Fibroblast of pulmonary artery (primary cell): ENCODE measurements at regions not wholly inside any gene's neighbourhood (a gene's known extent, or its start where the extent isn't known, plus 50 kb on each side); places are given as distances from the start of the nearest gene placed in this dataset.

Experiments used
- DNase-seq: peaks from one replicate; pipeline ENCODE4 v3.0.0-alpha.2; 2010; ENCODE audit warnings: low read depth
- H3K4me3 ChIP-seq: replicated peaks from 2 replicates; pipeline ENCODE4 v1.5.1; 2011; ENCODE audit warnings: low read depth, mild to moderate bottlenecking, control low read depth, low read length, moderate library complexity
- TF ChIP-seq, protein P1 (sequence below): IDR thresholded peaks from 2 replicates; pipeline ENCODE4 v1.5.1; 2011; ENCODE audit warnings: mild to moderate bottlenecking, control low read depth, low read length, inconsistent platforms; ENCODE audit errors: missing control alignments

DNA sequence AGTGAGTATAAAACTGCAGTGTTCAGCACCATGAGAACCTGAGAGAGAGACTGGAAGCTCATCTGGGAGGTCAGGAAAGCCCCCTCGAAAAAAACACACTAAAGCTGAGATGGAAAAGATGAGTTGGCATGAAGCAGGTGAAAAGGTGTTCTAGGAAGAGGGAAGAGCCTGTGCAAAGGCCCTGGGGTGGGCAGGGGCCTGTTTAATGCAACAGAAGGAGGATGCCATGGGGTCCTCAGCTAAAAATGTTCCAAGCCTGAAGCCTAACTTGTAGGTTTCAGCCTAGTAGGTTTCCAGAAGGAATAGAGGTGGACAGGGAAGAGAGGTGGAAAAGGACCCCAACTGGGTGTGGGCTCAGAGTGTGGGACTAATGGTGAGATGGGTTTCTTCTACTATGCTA is 242.3 kb upstream of the ZFHX3 start:
- no peak for DNase-seq
- TF ChIP-seq, protein P1, sequence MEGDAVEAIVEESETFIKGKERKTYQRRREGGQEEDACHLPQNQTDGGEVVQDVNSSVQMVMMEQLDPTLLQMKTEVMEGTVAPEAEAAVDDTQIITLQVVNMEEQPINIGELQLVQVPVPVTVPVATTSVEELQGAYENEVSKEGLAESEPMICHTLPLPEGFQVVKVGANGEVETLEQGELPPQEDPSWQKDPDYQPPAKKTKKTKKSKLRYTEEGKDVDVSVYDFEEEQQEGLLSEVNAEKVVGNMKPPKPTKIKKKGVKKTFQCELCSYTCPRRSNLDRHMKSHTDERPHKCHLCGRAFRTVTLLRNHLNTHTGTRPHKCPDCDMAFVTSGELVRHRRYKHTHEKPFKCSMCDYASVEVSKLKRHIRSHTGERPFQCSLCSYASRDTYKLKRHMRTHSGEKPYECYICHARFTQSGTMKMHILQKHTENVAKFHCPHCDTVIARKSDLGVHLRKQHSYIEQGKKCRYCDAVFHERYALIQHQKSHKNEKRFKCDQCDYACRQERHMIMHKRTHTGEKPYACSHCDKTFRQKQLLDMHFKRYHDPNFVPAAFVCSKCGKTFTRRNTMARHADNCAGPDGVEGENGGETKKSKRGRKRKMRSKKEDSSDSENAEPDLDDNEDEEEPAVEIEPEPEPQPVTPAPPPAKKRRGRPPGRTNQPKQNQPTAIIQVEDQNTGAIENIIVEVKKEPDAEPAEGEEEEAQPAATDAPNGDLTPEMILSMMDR, result no peak
- H3K4me3 ChIP-seq, result no peak overlapping the region

DNA sequence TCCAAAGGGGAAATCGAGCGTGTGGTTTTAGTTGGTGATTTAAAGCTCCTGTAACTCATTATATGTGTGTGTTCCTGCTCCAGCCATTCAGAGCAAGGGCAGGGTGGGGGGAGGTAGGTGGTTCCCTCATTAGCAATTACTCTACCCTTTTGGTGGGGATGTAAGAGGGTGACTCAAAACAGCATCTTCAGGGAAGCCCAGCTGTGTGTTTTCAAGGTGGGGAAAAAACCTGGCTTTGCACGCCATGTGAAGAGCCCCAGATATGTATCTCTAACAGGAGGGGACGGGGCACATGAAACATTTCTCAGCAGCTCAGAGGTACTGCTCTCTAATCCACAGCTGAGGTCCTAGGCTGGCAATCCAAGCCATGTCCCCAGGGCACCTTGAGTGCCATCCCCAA is 241.3 kb upstream of the ZFHX3 start:
- H3K4me3 ChIP-seq, result no peak overlapping the region
- TF ChIP-seq, protein P1, result no peak
- DNase-seq, result no peak

DNA sequence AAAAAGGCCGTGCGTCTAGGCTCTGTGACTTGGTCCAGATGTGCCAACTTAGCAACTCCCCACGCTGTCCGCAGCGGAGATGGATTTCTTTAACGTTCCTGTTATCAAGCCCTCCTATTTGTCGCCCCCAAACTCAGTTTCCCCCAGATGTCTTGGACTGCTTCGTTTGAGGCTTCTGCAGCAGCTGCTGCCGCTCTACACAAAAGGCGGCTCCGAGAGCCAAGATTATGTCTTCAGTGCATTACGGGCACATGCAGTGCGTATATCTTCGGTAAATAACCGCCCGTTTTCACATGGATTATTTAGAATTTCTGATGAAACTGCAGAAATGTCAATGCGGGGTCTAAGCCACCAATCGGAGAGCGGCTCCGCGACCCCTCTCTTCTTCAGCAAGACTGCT is 240.6 kb upstream of the ZFHX3 start:
- H3K4me3 ChIP-seq, result no peak overlapping the region
- no peak for DNase-seq
- TF ChIP-seq, protein P1, result no peak

DNA sequence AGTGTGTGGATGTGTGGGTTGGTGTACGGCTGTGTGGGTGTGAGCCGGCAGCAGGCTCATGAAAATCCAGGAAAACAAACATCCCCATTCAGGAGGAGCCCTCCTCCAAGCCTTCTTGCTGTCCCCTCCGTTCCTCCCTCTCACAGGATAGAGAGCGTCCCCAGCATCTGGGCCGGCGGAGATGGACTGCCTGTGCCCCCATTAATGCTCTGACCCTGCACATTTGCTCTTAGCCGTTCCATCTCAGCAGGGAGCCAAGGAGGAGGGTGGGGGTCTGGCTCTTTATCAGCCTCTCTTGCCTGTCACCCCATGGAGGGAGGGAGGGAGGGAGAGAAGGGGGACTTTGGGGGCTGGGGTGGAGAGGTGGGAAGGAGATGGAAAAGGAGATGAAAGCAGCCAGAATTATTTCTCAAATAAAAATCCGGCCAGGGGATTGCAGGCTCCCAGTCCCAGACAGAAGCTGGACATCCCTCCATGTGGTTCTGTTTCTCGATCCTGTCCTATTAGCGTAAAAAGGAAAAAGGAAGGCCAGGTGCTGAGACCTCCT is 240.0 kb upstream of the ZFHX3 start:
- H3K4me3 ChIP-seq, result no peak overlapping the region
- TF ChIP-seq, protein P1, result no peak
- no peak for DNase-seq

DNA sequence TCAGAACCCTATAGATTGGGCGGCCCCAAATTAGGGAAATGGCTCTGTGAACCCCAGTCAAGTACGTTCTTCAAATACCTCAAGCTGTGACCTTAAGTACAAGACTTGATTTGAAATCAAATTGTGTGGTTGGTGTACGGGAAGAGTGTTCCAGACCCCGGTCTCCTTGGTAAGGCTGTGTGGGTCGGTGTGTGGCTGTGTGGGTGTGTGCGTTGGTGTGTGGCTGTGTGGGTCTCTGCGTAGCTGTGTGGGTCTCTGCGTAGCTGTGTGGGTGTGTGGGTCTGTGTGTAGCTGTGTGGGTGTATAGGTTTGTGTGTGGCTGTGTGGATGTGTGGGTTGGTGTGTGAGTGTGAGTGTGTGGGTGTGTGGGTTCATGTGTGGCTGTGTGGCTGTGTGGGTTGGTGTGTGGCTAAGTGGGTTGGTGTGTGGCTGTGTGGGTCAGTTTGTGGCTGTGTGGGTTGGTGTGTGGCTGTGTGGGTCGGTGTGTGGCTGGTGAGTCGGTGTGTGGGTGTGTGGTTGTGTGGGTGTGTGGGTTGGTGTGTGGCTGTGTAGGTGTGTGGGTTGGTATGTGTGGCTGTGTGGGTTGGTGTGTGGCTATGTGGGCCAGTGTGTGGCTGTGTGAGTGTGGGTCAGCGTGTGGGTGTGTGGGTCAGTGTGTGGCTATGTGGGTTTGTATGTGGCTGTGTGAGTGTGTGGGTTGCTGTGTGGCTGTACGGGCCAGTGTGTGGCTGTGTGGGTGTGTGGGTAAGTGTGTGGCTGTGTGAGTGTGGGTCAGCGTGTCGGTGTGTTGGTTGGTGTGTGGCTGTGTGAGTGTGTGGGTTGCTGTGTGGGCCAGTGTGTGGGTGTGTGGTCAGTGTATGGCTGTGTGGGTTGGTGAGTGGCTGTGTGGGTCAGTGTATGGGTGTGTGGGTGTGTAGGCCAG is 238.7 kb upstream of the ZFHX3 start:
- TF ChIP-seq, protein P1, result no peak
- no peak for DNase-seq
- no peak overlapping the region for H3K4me3 ChIP-seq

DNA sequence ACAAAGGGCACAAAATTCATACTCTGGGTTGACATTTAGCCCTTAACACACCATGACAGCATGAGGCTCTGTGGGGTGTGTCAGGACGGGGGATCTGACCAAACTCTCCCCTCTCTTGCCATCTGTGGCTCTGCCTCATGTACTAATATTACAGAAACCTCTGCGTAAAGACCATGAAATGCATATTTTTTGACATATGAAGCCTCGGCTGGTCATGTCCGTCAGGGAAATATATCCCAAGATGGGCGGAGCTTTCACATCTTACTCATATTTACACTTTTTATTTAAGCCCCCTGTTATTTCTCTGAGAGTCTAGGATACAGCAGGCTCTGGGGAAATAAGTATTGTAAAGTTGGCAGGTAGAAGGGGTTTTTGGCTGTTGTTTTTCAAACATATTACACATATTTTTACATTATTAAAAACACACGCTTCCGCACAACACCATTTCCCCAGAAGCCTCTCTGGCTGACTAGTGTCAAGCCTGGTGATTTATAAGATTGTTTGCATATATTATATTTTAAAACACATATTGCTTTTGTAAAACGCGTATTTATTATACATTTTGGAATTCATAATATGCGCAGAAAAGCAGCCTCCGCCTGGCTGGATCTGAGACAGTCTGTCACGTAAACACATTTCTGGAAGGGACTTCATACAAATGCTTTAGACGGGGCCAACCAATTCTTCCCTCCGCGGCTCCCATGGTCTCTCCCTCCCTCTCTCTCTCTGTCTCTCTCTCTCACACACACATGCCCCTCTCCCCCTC is 237.7 kb upstream of the ZFHX3 start:
- no peak for DNase-seq
- TF ChIP-seq, protein P1, result no peak
- no peak overlapping the region for H3K4me3 ChIP-seq
